ENCODE measurements at regions not wholly inside any gene's neighbourhood (a gene's known extent, or its start where the extent isn't known, plus 50 kb on each side); places are given as distances from the start of the nearest gene placed in this dataset.

GRCh38 chr16:59164461-59164860, 430.3 kb upstream of the GOT2 start:
- peaks cover 2 to 5% of the 10 kb centered on the region in 2 donors for H3K9me3 ChIP-seq (ENCODE audit: control insufficient read depth in 1 of 2, low read length in 2 of 2)
- no peaks in the 10 kb centered on the region for H3K27me3 ChIP-seq (ENCODE audit: control insufficient read depth in 1 of 2, insufficient read depth in 2 of 2, low read length in 2 of 2)
- H3K4me1 ChIP-seq (ENCODE audit: control insufficient read depth in 1 of 2, insufficient read depth in 2 of 2, low read length in 2 of 2) = no peaks in the 10 kb centered on the region
- H3K9ac ChIP-seq (ENCODE audit: low read depth in 1 of 2, low read length in 2 of 2) = no peak overlapping the region
- H3K27ac ChIP-seq (ENCODE audit: low read depth, low read length) = no peak overlapping the region
- no peaks in the 10 kb centered on the region for H3K36me3 ChIP-seq (ENCODE audit: control insufficient read depth in 1 of 2, insufficient read depth in 2 of 2, low read length in 2 of 2)
- no peak overlapping the region for H3K4me3 ChIP-seq (ENCODE audit: low read depth in 1 of 2, low read length in 2 of 2)

DNA sequence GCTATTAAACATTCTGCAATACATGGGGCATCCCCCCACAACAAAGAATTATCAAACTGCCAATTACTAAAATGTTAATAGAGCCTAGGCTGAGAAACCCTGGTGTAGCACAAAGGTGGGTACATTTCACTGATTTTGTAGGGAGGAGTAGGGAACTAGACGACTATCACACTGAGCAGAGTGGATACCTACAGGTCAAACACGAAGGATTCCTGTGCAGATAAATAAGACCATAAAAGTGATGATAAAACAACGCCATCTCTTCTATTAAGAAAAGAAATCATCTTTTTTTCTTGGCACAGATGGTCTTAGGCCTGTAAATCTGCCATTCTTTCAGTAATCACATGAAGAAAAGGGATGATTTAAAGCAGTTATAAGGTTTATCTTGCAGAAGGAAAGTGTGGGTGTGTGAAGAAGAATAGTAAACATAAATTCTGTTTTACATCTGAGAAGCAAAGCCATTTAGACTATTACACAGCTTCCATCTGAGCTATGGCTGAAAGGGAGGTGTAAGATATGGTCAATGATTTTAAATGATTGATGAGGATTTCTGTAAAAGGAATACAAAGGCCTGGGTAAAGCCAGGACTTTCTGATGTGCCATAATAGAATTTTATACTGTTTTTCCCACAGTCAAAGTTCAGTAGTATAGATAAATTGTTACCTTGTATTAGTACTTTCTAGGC, 429.4 kb upstream of the GOT2 start:
- Histone ChIP-seq H3K4me3 (ENCODE audit: low read depth in 1 of 2, low read length in 2 of 2) (no peak overlapping the region), H3K4me1 (ENCODE audit: control insufficient read depth in 1 of 2, insufficient read depth in 2 of 2, low read length in 2 of 2) (no peaks in the 10 kb centered on the region), H3K27me3 (ENCODE audit: control insufficient read depth in 1 of 2, insufficient read depth in 2 of 2, low read length in 2 of 2) (no peaks in the 10 kb centered on the region), H3K9ac (ENCODE audit: low read depth in 1 of 2, low read length in 2 of 2) (no peak overlapping the region), H3K9me3 (ENCODE audit: control insufficient read depth in 1 of 2, low read length in 2 of 2) (peaks cover 2 to 9% of the 10 kb centered on the region in 2 donors), H3K27ac (ENCODE audit: low read depth, low read length) (no peak overlapping the region), H3K36me3 (ENCODE audit: control insufficient read depth in 1 of 2, insufficient read depth in 2 of 2, low read length in 2 of 2) (no peaks in the 10 kb centered on the region)

GRCh38 chr16:59161679-59162078, 427.6 kb upstream of the GOT2 start:
- H3K4me3 ChIP-seq (ENCODE audit: low read depth in 1 of 2, low read length in 2 of 2) = no peak overlapping the region
- H3K36me3 ChIP-seq (ENCODE audit: control insufficient read depth in 1 of 2, insufficient read depth in 2 of 2, low read length in 2 of 2) = no peaks in the 10 kb centered on the region
- H3K4me1 ChIP-seq (ENCODE audit: control insufficient read depth in 1 of 2, insufficient read depth in 2 of 2, low read length in 2 of 2) = no peaks in the 10 kb centered on the region
- no peak overlapping the region for H3K27ac ChIP-seq (ENCODE audit: low read depth, low read length)
- no peak overlapping the region for H3K9ac ChIP-seq (ENCODE audit: low read depth in 1 of 2, low read length in 2 of 2)
- H3K9me3 ChIP-seq (ENCODE audit: control insufficient read depth in 1 of 2, low read length in 2 of 2) = peaks cover 2 to 9% of the 10 kb centered on the region in 2 donors
- H3K27me3 ChIP-seq (ENCODE audit: control insufficient read depth in 1 of 2, insufficient read depth in 2 of 2, low read length in 2 of 2) = no peaks in the 10 kb centered on the region

DNA sequence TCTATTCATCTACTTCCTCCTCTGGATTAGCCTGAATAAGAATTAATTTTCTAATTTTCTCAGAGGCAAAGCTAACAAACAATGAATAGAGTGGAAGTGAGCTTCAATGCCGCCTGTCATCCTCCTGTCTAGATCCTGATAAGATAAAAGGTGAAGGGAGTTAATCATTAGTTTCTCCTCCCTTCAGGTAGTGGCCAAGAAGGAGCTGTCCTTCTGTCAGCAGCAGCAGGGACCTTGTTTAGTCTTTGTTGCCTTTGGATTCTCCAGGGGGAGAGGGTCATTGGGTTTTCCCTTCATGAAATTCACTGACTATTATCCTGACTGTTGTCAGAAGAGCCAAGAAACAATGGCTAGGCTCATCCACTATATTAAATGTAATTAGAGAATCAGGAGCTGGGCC, 420.2 kb upstream of the GOT2 start:
- Histone ChIP-seq H3K4me1 (ENCODE audit: control insufficient read depth in 1 of 2, insufficient read depth in 2 of 2, low read length in 2 of 2) (no peaks in the 10 kb centered on the region), H3K27me3 (ENCODE audit: control insufficient read depth in 1 of 2, insufficient read depth in 2 of 2, low read length in 2 of 2) (no peaks in the 10 kb centered on the region), H3K27ac (ENCODE audit: low read depth, low read length) (no peak overlapping the region), H3K9ac (ENCODE audit: low read depth in 1 of 2, low read length in 2 of 2) (no peak overlapping the region), H3K9me3 (ENCODE audit: control insufficient read depth in 1 of 2, low read length in 2 of 2) (peaks cover 7 to 16% of the 10 kb centered on the region in 2 donors), H3K4me3 (ENCODE audit: low read depth in 1 of 2, low read length in 2 of 2) (no peak overlapping the region), H3K36me3 (ENCODE audit: control insufficient read depth in 1 of 2, insufficient read depth in 2 of 2, low read length in 2 of 2) (no peaks in the 10 kb centered on the region)

- Histone ChIP-seq H3K4me1 (ENCODE audit: control insufficient read depth in 1 of 2, insufficient read depth in 2 of 2, low read length in 2 of 2) (no peaks in the 10 kb centered on the region), H3K9ac (ENCODE audit: low read depth in 1 of 2, low read length in 2 of 2) (no peak overlapping the region), H3K4me3 (ENCODE audit: low read depth in 1 of 2, low read length in 2 of 2) (no peak overlapping the region), H3K27ac (ENCODE audit: low read depth, low read length) (no peak overlapping the region), H3K9me3 (ENCODE audit: control insufficient read depth in 1 of 2, low read length in 2 of 2) (peaks cover 4 to 10% of the 10 kb centered on the region in 2 donors), H3K36me3 (ENCODE audit: control insufficient read depth in 1 of 2, insufficient read depth in 2 of 2, low read length in 2 of 2) (no peaks in the 10 kb centered on the region), H3K27me3 (ENCODE audit: control insufficient read depth in 1 of 2, insufficient read depth in 2 of 2, low read length in 2 of 2) (no peaks in the 10 kb centered on the region)
Measured at GRCh38 chr16:59148769-59149155, 414.6 kb upstream of the GOT2 start.

DNA sequence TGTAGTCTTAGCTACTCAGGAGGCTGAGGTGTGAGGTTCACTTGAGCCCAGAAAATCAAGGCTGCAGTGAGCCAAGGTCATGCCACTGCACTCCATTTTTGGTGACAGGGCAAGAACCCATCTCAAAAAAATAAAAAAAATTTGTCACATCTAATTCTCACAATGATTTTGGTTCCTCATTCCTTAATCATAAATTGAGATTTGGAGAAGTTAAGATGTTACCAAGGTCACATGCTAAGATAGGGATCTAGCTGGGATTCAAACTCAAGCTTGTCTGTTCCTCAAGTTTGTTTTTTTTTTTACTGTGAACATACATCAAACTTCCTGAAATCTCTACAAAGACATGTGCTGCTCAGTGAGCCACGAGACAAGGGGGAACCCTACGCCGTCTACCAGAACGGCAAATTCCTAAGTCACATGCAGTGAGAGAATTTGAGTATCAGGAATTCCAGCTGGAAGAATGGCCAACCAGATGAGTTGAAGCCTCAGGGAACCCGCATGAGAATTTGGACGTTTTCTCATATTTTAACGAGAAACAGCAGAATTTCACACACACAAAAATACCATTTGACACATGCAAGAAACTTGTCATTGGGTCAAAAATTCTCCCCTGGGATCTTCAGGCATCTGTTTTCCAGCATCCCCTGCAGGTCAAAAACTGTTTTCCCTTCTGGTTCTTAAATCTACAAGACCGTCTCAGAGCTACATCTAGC, 414.1 kb upstream of the GOT2 start:
- no peaks in the 10 kb centered on the region for H3K36me3 ChIP-seq (ENCODE audit: control insufficient read depth in 1 of 2, insufficient read depth in 2 of 2, low read length in 2 of 2)
- no peaks in the 10 kb centered on the region for H3K27me3 ChIP-seq (ENCODE audit: control insufficient read depth in 1 of 2, insufficient read depth in 2 of 2, low read length in 2 of 2)
- H3K4me1 ChIP-seq (ENCODE audit: control insufficient read depth in 1 of 2, insufficient read depth in 2 of 2, low read length in 2 of 2) = no peaks in the 10 kb centered on the region
- no peak overlapping the region for H3K27ac ChIP-seq (ENCODE audit: low read depth, low read length)
- no peak overlapping the region for H3K9ac ChIP-seq (ENCODE audit: low read depth in 1 of 2, low read length in 2 of 2)
- H3K9me3 ChIP-seq (ENCODE audit: control insufficient read depth in 1 of 2, low read length in 2 of 2) = peaks cover 4 to 9% of the 10 kb centered on the region in 2 donors
- H3K4me3 ChIP-seq (ENCODE audit: low read depth in 1 of 2, low read length in 2 of 2) = no peak overlapping the region

- no peaks in the 10 kb centered on the region for H3K4me1 ChIP-seq (ENCODE audit: control insufficient read depth in 1 of 2, insufficient read depth in 2 of 2, low read length in 2 of 2)
- no peaks in the 10 kb centered on the region for H3K36me3 ChIP-seq (ENCODE audit: control insufficient read depth in 1 of 2, insufficient read depth in 2 of 2, low read length in 2 of 2)
- no peak overlapping the region for H3K9ac ChIP-seq (ENCODE audit: low read depth in 1 of 2, low read length in 2 of 2)
- no peak overlapping the region for H3K4me3 ChIP-seq (ENCODE audit: low read depth in 1 of 2, low read length in 2 of 2)
- no peak overlapping the region for H3K27ac ChIP-seq (ENCODE audit: low read depth, low read length)
- H3K27me3 ChIP-seq (ENCODE audit: control insufficient read depth in 1 of 2, insufficient read depth in 2 of 2, low read length in 2 of 2) = no peaks in the 10 kb centered on the region
- H3K9me3 ChIP-seq (ENCODE audit: control insufficient read depth in 1 of 2, low read length in 2 of 2) = peaks cover 3 to 5% of the 10 kb centered on the region in 2 donors
Measured at GRCh38 chr16:59146140-59146539, 412.0 kb upstream of the GOT2 start.

GRCh38 chr16:59144841-59145240, 410.7 kb upstream of the GOT2 start:
- Histone ChIP-seq H3K27me3 (ENCODE audit: control insufficient read depth in 1 of 2, insufficient read depth in 2 of 2, low read length in 2 of 2) (no peaks in the 10 kb centered on the region), H3K9me3 (ENCODE audit: control insufficient read depth in 1 of 2, low read length in 2 of 2) (peaks cover 3 to 5% of the 10 kb centered on the region in 2 donors), H3K36me3 (ENCODE audit: control insufficient read depth in 1 of 2, insufficient read depth in 2 of 2, low read length in 2 of 2) (no peaks in the 10 kb centered on the region), H3K9ac (ENCODE audit: low read depth in 1 of 2, low read length in 2 of 2) (no peak overlapping the region), H3K4me3 (ENCODE audit: low read depth in 1 of 2, low read length in 2 of 2) (no peak overlapping the region), H3K4me1 (ENCODE audit: control insufficient read depth in 1 of 2, insufficient read depth in 2 of 2, low read length in 2 of 2) (no peaks in the 10 kb centered on the region), H3K27ac (ENCODE audit: low read depth, low read length) (no peak overlapping the region)

DNA sequence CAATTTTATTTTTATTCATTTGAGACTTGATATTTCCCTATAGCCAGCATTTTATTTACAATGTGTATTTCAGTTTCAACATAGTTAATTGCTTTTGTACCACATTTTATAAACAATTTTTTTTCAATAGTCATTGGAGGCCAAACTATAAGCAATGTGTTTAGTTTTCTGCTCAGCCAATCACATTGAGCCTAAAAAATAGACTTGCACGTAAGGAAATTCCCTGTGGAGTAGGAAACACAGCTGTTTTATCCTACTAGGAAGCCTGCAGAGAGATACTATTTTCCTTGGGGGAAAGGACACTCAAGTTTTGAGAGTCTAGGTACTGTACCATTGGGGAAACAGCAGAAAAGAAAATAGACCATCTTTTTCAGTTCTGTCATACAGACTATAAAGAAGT, 410.2 kb upstream of the GOT2 start:
- Histone ChIP-seq H3K4me1 (ENCODE audit: control insufficient read depth in 1 of 2, insufficient read depth in 2 of 2, low read length in 2 of 2) (no peaks in the 10 kb centered on the region), H3K36me3 (ENCODE audit: control insufficient read depth in 1 of 2, insufficient read depth in 2 of 2, low read length in 2 of 2) (no peaks in the 10 kb centered on the region)

DNA sequence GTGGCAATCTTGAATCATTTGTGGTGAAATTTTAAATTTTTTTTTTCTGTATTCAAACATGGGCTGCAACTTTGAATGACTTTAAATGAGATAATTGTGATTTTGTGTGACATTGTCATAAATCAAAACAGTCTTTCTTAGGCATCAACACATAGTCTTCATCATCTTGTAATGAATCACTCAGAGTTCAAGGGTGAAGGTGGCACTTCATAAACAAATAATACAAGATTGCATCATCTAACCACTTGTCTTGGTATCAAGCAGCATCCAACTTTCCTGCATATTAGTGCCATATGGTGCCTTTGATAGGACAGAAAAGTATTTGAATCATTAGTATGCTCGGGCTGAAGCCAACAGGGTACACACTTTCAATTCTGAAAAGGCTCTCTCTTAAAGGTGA, 392.4 kb upstream of the GOT2 start:
- H3K27me3 ChIP-seq (ENCODE audit: control insufficient read depth in 1 of 2, insufficient read depth in 2 of 2, low read length in 2 of 2) = no peaks in the 10 kb centered on the region
- H3K4me1 ChIP-seq (ENCODE audit: control insufficient read depth in 1 of 2, insufficient read depth in 2 of 2, low read length in 2 of 2) = no peaks in the 10 kb centered on the region
- peaks cover 0 to 9% of the 10 kb centered on the region in 2 donors for H3K9me3 ChIP-seq (ENCODE audit: control insufficient read depth in 1 of 2, low read length in 2 of 2)
- H3K4me3 ChIP-seq (ENCODE audit: low read depth in 1 of 2, low read length in 2 of 2) = no peak overlapping the region
- H3K9ac ChIP-seq (ENCODE audit: low read depth in 1 of 2, low read length in 2 of 2) = no peak overlapping the region
- no peaks in the 10 kb centered on the region for H3K36me3 ChIP-seq (ENCODE audit: control insufficient read depth in 1 of 2, insufficient read depth in 2 of 2, low read length in 2 of 2)
- H3K27ac ChIP-seq (ENCODE audit: low read depth, low read length) = no peak overlapping the region

More for the DNA sequence above, 410.2 kb upstream of the GOT2 start:
- Histone ChIP-seq H3K27me3 (ENCODE audit: control insufficient read depth in 1 of 2, insufficient read depth in 2 of 2, low read length in 2 of 2) (no peaks in the 10 kb centered on the region), H3K9me3 (ENCODE audit: control insufficient read depth in 1 of 2, low read length in 2 of 2) (peaks cover 4 to 5% of the 10 kb centered on the region in 2 donors), H3K27ac (ENCODE audit: low read depth, low read length) (no peak overlapping the region), H3K9ac (ENCODE audit: low read depth in 1 of 2, low read length in 2 of 2) (no peak overlapping the region), H3K4me3 (ENCODE audit: low read depth in 1 of 2, low read length in 2 of 2) (no peak overlapping the region)

All from duodenal mucosa (tissue), 2 donors.